ENCODE measurements at regions not wholly inside any gene's neighbourhood (a gene's known extent, or its start where the extent isn't known, plus 50 kb on each side); places are given as distances from the start of the nearest gene placed in this dataset.

DNA sequence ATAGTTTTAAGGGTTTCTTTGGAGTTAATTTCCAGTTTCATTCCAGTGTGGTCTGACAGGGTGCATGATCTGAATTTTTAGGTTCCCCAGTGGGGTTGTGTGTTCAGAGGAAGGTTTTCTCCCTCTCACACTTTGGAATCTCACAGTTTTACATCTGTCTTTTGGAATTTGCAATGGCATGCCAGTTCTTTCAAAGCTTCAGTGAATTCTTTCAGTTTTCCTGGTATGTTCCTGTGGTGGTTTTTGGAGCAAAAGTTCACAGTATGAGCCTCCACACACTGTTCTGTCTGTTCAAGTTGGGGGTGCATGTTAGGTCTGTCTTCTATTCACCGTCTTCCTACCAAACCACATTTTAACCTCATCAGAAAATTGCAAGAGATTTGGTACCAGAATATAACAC is 624.2 kb downstream of the KCTD16 start:
- TF ChIP-seq POLR2A (IDR thresholded peaks at IDR 0.05; ENCODE audit: low read depth, low read length) (no peak), POLR2AphosphoS5 (IDR thresholded peaks at IDR 0.05; ENCODE audit: low read depth, low read length) (no peak)
